ENCODE measurements at regions not wholly inside any gene's neighbourhood (a gene's known extent, or its start where the extent isn't known, plus 50 kb on each side); places are given as distances from the start of the nearest gene placed in this dataset.

- no peaks in the 10 kb centered on the region for H3K4me1 Mint-ChIP-seq (ENCODE audit: low read depth)
- no peaks in the 10 kb centered on the region for H3K36me3 Mint-ChIP-seq (ENCODE audit: low read depth)
- ATAC-seq, result no peak
- ChIA-PET CTCF (no interaction called here), POLR2A (no interaction called here)
- DNase-seq, result no peak
- H3K9me3 Mint-ChIP-seq (ENCODE audit: insufficient read depth), result no peaks in the 10 kb centered on the region
- H3K27me3 Mint-ChIP-seq (ENCODE audit: low read depth), result no peaks in the 10 kb centered on the region
- no peak overlapping the region for H3K27ac Mint-ChIP-seq
- H3K4me3 Mint-ChIP-seq, result no peak overlapping the region
Measured at GRCh38 chr5:124287813-124288212, 458.6 kb downstream of the ZNF608 start.

GRCh38 chr5:124285733-124286132, 460.7 kb downstream of the ZNF608 start:
- Mint-ChIP-seq H3K9me3 (ENCODE audit: insufficient read depth) (no peaks in the 10 kb centered on the region), H3K27me3 (ENCODE audit: low read depth) (no peaks in the 10 kb centered on the region), H3K27ac (no peak overlapping the region), H3K36me3 (ENCODE audit: low read depth) (no peaks in the 10 kb centered on the region), H3K4me1 (ENCODE audit: low read depth) (no peaks in the 10 kb centered on the region), H3K4me3 (no peak overlapping the region)
- DNase-seq (no peak), ATAC-seq (no peak)
- ChIA-PET CTCF (no interaction called here), POLR2A (no interaction called here)

- H3K4me1 Mint-ChIP-seq (ENCODE audit: low read depth), result no peaks in the 10 kb centered on the region
- H3K9me3 Mint-ChIP-seq (ENCODE audit: insufficient read depth), result no peaks in the 10 kb centered on the region
- no peak overlapping the region for H3K27ac Mint-ChIP-seq
- H3K27me3 Mint-ChIP-seq (ENCODE audit: low read depth), result no peaks in the 10 kb centered on the region
- POLR2A ChIA-PET, result no interaction called here
- DNase-seq, result no peak
- no peak overlapping the region for H3K4me3 Mint-ChIP-seq
- ATAC-seq, result no peak
- H3K36me3 Mint-ChIP-seq (ENCODE audit: low read depth), result no peaks in the 10 kb centered on the region
- CTCF ChIA-PET, result no interaction called here
Measured at GRCh38 chr5:124285071-124285470, 461.4 kb downstream of the ZNF608 start.

GRCh38 chr5:124283031-124283430, 463.4 kb downstream of the ZNF608 start:
- H3K4me1 Mint-ChIP-seq (ENCODE audit: low read depth), result no peaks in the 10 kb centered on the region
- no peak overlapping the region for H3K4me3 Mint-ChIP-seq
- DNase-seq (no peak), ATAC-seq (no peak)
- ChIA-PET POLR2A (no interaction called here), CTCF (no interaction called here)
- H3K9me3 Mint-ChIP-seq (ENCODE audit: insufficient read depth), result no peaks in the 10 kb centered on the region
- H3K27ac Mint-ChIP-seq, result no peak overlapping the region
- no peaks in the 10 kb centered on the region for H3K27me3 Mint-ChIP-seq (ENCODE audit: low read depth)
- H3K36me3 Mint-ChIP-seq (ENCODE audit: low read depth), result no peaks in the 10 kb centered on the region

GRCh38 chr5:124280079-124280478, 466.4 kb downstream of the ZNF608 start:
- POLR2A ChIA-PET, result no interaction called here
- no peaks in the 10 kb centered on the region for H3K36me3 Mint-ChIP-seq (ENCODE audit: low read depth)
- ATAC-seq, result no peak
- H3K27ac Mint-ChIP-seq, result no peak overlapping the region
- H3K4me1 Mint-ChIP-seq (ENCODE audit: low read depth), result no peaks in the 10 kb centered on the region
- DNase-seq, result no peak
- CTCF ChIA-PET, result no interaction called here
- H3K9me3 Mint-ChIP-seq (ENCODE audit: insufficient read depth), result no peaks in the 10 kb centered on the region
- H3K4me3 Mint-ChIP-seq, result no peak overlapping the region
- no peaks in the 10 kb centered on the region for H3K27me3 Mint-ChIP-seq (ENCODE audit: low read depth)

GRCh38 chr5:124279146-124279876, 467.1 kb downstream of the ZNF608 start:
- POLR2A ChIA-PET, result no interaction called here
- CTCF ChIA-PET, result no interaction called here

GRCh38 chr5:124278636-124279035, 467.8 kb downstream of the ZNF608 start:
- no peak for ATAC-seq
- DNase-seq, result no peak
- no peaks in the 10 kb centered on the region for H3K4me1 Mint-ChIP-seq (ENCODE audit: low read depth)
- ChIA-PET CTCF (no interaction called here), POLR2A (no interaction called here)
- H3K36me3 Mint-ChIP-seq (ENCODE audit: low read depth), result no peaks in the 10 kb centered on the region
- no peaks in the 10 kb centered on the region for H3K9me3 Mint-ChIP-seq (ENCODE audit: insufficient read depth)
- no peak overlapping the region for H3K27ac Mint-ChIP-seq
- H3K27me3 Mint-ChIP-seq (ENCODE audit: low read depth), result no peaks in the 10 kb centered on the region
- H3K4me3 Mint-ChIP-seq, result no peak overlapping the region

More at GRCh38 chr5:124279146-124279876, 467.1 kb downstream of the ZNF608 start:
- DNase-seq, result no peak
- Mint-ChIP-seq H3K9me3 (ENCODE audit: insufficient read depth) (no peaks in the 10 kb centered on the region), H3K4me3 (no peak overlapping the region), H3K36me3 (ENCODE audit: low read depth) (no peaks in the 10 kb centered on the region), H3K27ac (no peak overlapping the region), H3K4me1 (ENCODE audit: low read depth) (no peaks in the 10 kb centered on the region), H3K27me3 (ENCODE audit: low read depth) (no peaks in the 10 kb centered on the region)
- ATAC-seq, result no peak

- Mint-ChIP-seq H3K4me1 (ENCODE audit: low read depth) (no peaks in the 10 kb centered on the region), H3K36me3 (ENCODE audit: low read depth) (no peaks in the 10 kb centered on the region), H3K27ac (no peak overlapping the region), H3K4me3 (no peak overlapping the region), H3K9me3 (ENCODE audit: insufficient read depth) (no peaks in the 10 kb centered on the region), H3K27me3 (ENCODE audit: low read depth) (no peaks in the 10 kb centered on the region)
- ChIA-PET POLR2A (no interaction called here), CTCF (no interaction called here)
- DNase-seq (no peak), ATAC-seq (no peak)
Measured at GRCh38 chr5:124277767-124278545, 468.5 kb downstream of the ZNF608 start.

- H3K36me3 Mint-ChIP-seq (ENCODE audit: low read depth), result no peaks in the 10 kb centered on the region
- H3K9me3 Mint-ChIP-seq (ENCODE audit: insufficient read depth), result no peaks in the 10 kb centered on the region
- no peak overlapping the region for H3K27ac Mint-ChIP-seq
- no peak overlapping the region for H3K4me3 Mint-ChIP-seq
- no peaks in the 10 kb centered on the region for H3K4me1 Mint-ChIP-seq (ENCODE audit: low read depth)
- CTCF ChIA-PET, result no interaction called here
- ATAC-seq, result no peak
- POLR2A ChIA-PET, result no interaction called here
- H3K27me3 Mint-ChIP-seq (ENCODE audit: low read depth), result no peaks in the 10 kb centered on the region
- DNase-seq, result no peak
Measured at GRCh38 chr5:124276166-124276565, 470.3 kb downstream of the ZNF608 start.

- Mint-ChIP-seq H3K9me3 (ENCODE audit: insufficient read depth) (no peaks in the 10 kb centered on the region), H3K36me3 (ENCODE audit: low read depth) (no peaks in the 10 kb centered on the region), H3K4me1 (ENCODE audit: low read depth) (no peaks in the 10 kb centered on the region), H3K27me3 (ENCODE audit: low read depth) (no peaks in the 10 kb centered on the region), H3K4me3 (no peak overlapping the region), H3K27ac (no peak overlapping the region)
- ChIA-PET CTCF (no interaction called here), POLR2A (no interaction called here)
- DNase-seq, result no peak
- ATAC-seq, result no peak
Measured at GRCh38 chr5:124274949-124275348, 471.5 kb downstream of the ZNF608 start.

GRCh38 chr5:124264499-124264898, 481.9 kb downstream of the ZNF608 start:
- Mint-ChIP-seq H3K9me3 (ENCODE audit: insufficient read depth) (no peaks in the 10 kb centered on the region), H3K27ac (no peak overlapping the region), H3K4me3 (no peak overlapping the region), H3K27me3 (ENCODE audit: low read depth) (no peaks in the 10 kb centered on the region), H3K36me3 (ENCODE audit: low read depth) (no peaks in the 10 kb centered on the region), H3K4me1 (ENCODE audit: low read depth) (no peaks in the 10 kb centered on the region)
- ATAC-seq (no peak), DNase-seq (no peak)
- ChIA-PET POLR2A (no interaction called here), CTCF (no interaction called here)

- CTCF ChIA-PET, result no interaction called here
Measured at GRCh38 chr5:124263680-124264491, 482.6 kb downstream of the ZNF608 start.

More at GRCh38 chr5:124263680-124264491, 482.6 kb downstream of the ZNF608 start:
- ATAC-seq (no peak), DNase-seq (no peak)
- no peaks in the 10 kb centered on the region for H3K9me3 Mint-ChIP-seq (ENCODE audit: insufficient read depth)
- H3K4me3 Mint-ChIP-seq, result no peak overlapping the region
- H3K27me3 Mint-ChIP-seq (ENCODE audit: low read depth), result no peaks in the 10 kb centered on the region
- H3K4me1 Mint-ChIP-seq (ENCODE audit: low read depth), result no peaks in the 10 kb centered on the region
- no peaks in the 10 kb centered on the region for H3K36me3 Mint-ChIP-seq (ENCODE audit: low read depth)
- POLR2A ChIA-PET, result no interaction called here
- H3K27ac Mint-ChIP-seq, result no peak overlapping the region

Measured in activated CD8-positive, alpha-beta T cell treated with anti-CD3 and anti-CD28 coated beads, Interleukin-2, amount 10 ng/mL, durations not matched to agents 7 days and 5 days (primary cell).